HepG2 (cell line): ENCODE measurements at regions not wholly inside any gene's neighbourhood (a gene's known extent, or its start where the extent isn't known, plus 50 kb on each side); places are given as distances from the start of the nearest gene placed in this dataset.

Experiments used
- ONECUT2 ChIP-seq: sonication (generic); formaldehyde crosslinking; IDR thresholded peaks from 2 replicates; pipeline ENCODE4 v1.4.0; 2020; ENCODE audit warnings: missing genetic modification reagents
- ZFP36 ChIP-seq: fragments of 150-350 bp; IDR thresholded peaks from 2 replicates; pipeline ENCODE4 v1.6.1; 2018; ENCODE audit warnings: borderline replicate concordance, low read length, low read depth; ENCODE audit not compliant: partially characterized antibody
- ZNF256 ChIP-seq: sonication (generic); formaldehyde crosslinking; conservative IDR thresholded peaks from 2 replicates; pipeline ENCODE4 v1.4.0; 2020; ENCODE audit warnings: missing genetic modification reagents
- ZNF326 ChIP-seq: sonication (generic); formaldehyde crosslinking; IDR thresholded peaks from 2 replicates; pipeline ENCODE4 v1.4.0; 2020; ENCODE audit warnings: missing genetic modification reagents, borderline replicate concordance
- ZNF407 ChIP-seq: sonication (generic); formaldehyde crosslinking; IDR thresholded peaks from one replicate; pipeline ENCODE4 v1.5.1; 2020; ENCODE audit warnings: mild to moderate bottlenecking, missing genetic modification reagents; ENCODE audit errors: not compliant biosample characterization
- TF ChIP-seq, protein P1 (sequence below): sonication (generic); formaldehyde crosslinking; IDR thresholded peaks from 2 replicates; pipeline ENCODE4 v1.9.0; 2022; ENCODE audit warnings: missing genetic modification reagents, mild to moderate bottlenecking, borderline replicate concordance

GRCh38 chr2:145221032-145221431, 701.1 kb upstream of the ZEB2 start (continued):
- no peak for TF ChIP-seq ZFP36
- TF ChIP-seq ZNF326 (CRISPR knock-in tag), result no peak
- TF ChIP-seq ZNF407 (CRISPR knock-in tag), result no peak
- TF ChIP-seq, protein P1, sequence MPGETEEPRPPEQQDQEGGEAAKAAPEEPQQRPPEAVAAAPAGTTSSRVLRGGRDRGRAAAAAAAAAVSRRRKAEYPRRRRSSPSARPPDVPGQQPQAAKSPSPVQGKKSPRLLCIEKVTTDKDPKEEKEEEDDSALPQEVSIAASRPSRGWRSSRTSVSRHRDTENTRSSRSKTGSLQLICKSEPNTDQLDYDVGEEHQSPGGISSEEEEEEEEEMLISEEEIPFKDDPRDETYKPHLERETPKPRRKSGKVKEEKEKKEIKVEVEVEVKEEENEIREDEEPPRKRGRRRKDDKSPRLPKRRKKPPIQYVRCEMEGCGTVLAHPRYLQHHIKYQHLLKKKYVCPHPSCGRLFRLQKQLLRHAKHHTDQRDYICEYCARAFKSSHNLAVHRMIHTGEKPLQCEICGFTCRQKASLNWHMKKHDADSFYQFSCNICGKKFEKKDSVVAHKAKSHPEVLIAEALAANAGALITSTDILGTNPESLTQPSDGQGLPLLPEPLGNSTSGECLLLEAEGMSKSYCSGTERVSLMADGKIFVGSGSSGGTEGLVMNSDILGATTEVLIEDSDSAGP (CRISPR knock-in tag), result no peak
- no peak for TF ChIP-seq ONECUT2 (CRISPR knock-in tag)
- TF ChIP-seq ZNF256 (CRISPR knock-in tag), result no peak
